ENCODE measurements at regions not wholly inside any gene's neighbourhood (a gene's known extent, or its start where the extent isn't known, plus 50 kb on each side); places are given as distances from the start of the nearest gene placed in this dataset.

- H3K36me3 ChIP-seq (replicated peaks in 1 of 2; ENCODE audit: control insufficient read depth in 1 of 2, insufficient read depth in 2 of 2, low read length in 1 of 2): no peaks in the 10 kb centered on the region
- no peaks in the 10 kb centered on the region for H3K79me2 ChIP-seq (ENCODE audit: insufficient read depth)
- POLR2A ChIA-PET: no interaction called here
- no peak overlapping the region for H3K9ac ChIP-seq
- 41% methylated on average over 2 of the region's 2 CpGs for WGBS (ENCODE audit: low lambda C conversion rate)
- CTCF ChIA-PET: no interaction called here
- H3K4me2 ChIP-seq: no peak overlapping the region
- H3K4me1 ChIP-seq (ENCODE audit: control insufficient read depth in 1 of 2, insufficient read depth in 2 of 2, low read depth in 1 of 2, low read length in 1 of 2): no peaks in the 10 kb centered on the region
- H4K20me1 ChIP-seq (ENCODE audit: insufficient read depth): no peaks in the 10 kb centered on the region
- 0 out of 2 replicates have a peak, but pooled peaks cover 2% of the 10 kb centered on the region for H3K9me2 ChIP-seq
- no peak for TF ChIP-seq CTCF (IDR thresholded peaks at IDR 0.05)
- no peak for TF ChIP-seq NFIC (IDR thresholded peaks at IDR 0.05; ENCODE audit: borderline replicate concordance)
- no peak for TF ChIP-seq TCF12 (IDR thresholded peaks at IDR 0.05)
- no peak for TF ChIP-seq ELF1 (IDR thresholded peaks at IDR 0.05)
- no peak for TF ChIP-seq TAF1 (IDR thresholded peaks at IDR 0.05; ENCODE audit: borderline replicate concordance, low read depth, low read length)
- TF ChIP-seq SMC3 (IDR thresholded peaks at IDR 0.05; ENCODE audit: low read depth, low read length): no peak
- TF ChIP-seq RFX5 (IDR thresholded peaks at IDR 0.05; ENCODE audit: low read length): no peak
- no peak for TF ChIP-seq EP300 (IDR thresholded peaks at IDR 0.05; ENCODE audit: borderline replicate concordance in 1 of 2, low read depth in 1 of 2, low read length in 1 of 2)
- TF ChIP-seq IRF3 (IDR thresholded peaks at IDR 0.05; ENCODE audit: low read depth, low read length): no peak
- TF ChIP-seq EZH2phosphoT487 (IDR thresholded peaks at IDR 0.05; ENCODE audit: borderline replicate concordance, low read depth): no peak
- DNase-seq: no peak
- no peaks in the 10 kb centered on the region for H3F3A ChIP-seq (replicated peaks; ENCODE audit: insufficient read depth)
- H3K4me3 ChIP-seq (ENCODE audit: low read depth in 2 of 2, low read length in 1 of 2): no peak overlapping the region
- no peak overlapping the region for H2AFZ ChIP-seq (ENCODE audit: low read depth)
- H3K27ac ChIP-seq (ENCODE audit: low read depth in 2 of 2, low read length in 1 of 2): no peak overlapping the region
- H3K27me3 ChIP-seq (ENCODE audit: insufficient read depth): no peaks in the 10 kb centered on the region; the same call in 1 of the 2 replicates
- H3K9me3 ChIP-seq: no peaks in the 10 kb centered on the region; the same call in 1 of the 2 replicates
Observed at GRCh38 chr5:25552871-25553481, 908.2 kb upstream of the CDH10 start.

- no peak overlapping the region for H3K27ac ChIP-seq (ENCODE audit: low read depth in 2 of 2, low read length in 1 of 2)
- 0 out of 2 replicates have a peak, but pooled peaks cover 2% of the 10 kb centered on the region for H3K9me2 ChIP-seq
- no peaks in the 10 kb centered on the region; the same call in 1 of the 2 replicates for H3K9me3 ChIP-seq
- DNase-seq: no peak
- H3K27me3 ChIP-seq (ENCODE audit: insufficient read depth): no peaks in the 10 kb centered on the region
- no peak overlapping the region for H3K4me2 ChIP-seq
- no peaks in the 10 kb centered on the region for H3K4me1 ChIP-seq (ENCODE audit: control insufficient read depth in 1 of 2, insufficient read depth in 2 of 2, low read depth in 1 of 2, low read length in 1 of 2)
- no peaks in the 10 kb centered on the region for H3F3A ChIP-seq (replicated peaks; ENCODE audit: insufficient read depth)
- H3K9ac ChIP-seq: no peak overlapping the region
- no peak overlapping the region for H3K4me3 ChIP-seq (ENCODE audit: low read depth in 2 of 2, low read length in 1 of 2)
- H4K20me1 ChIP-seq (ENCODE audit: insufficient read depth): no peaks in the 10 kb centered on the region
- ChIA-PET CTCF (no interaction called here), POLR2A (no interaction called here)
- H3K36me3 ChIP-seq (replicated peaks in 1 of 2; ENCODE audit: control insufficient read depth in 1 of 2, insufficient read depth in 2 of 2, low read length in 1 of 2): no peaks in the 10 kb centered on the region
- no peak overlapping the region for H2AFZ ChIP-seq (ENCODE audit: low read depth)
- no peaks in the 10 kb centered on the region for H3K79me2 ChIP-seq (ENCODE audit: insufficient read depth)
- TF ChIP-seq POLR2AphosphoS5 (IDR thresholded peaks at IDR 0.05; ENCODE audit: low read depth, low read length): no peak
- TF ChIP-seq FOSL2 (IDR thresholded peaks at IDR 0.05; ENCODE audit: borderline replicate concordance, low read depth): no peak
- TF ChIP-seq FOXJ3 (CRISPR knock-in tag; IDR thresholded peaks at IDR 0.05): no peak
- TF ChIP-seq TEAD4 (IDR thresholded peaks at IDR 0.05; ENCODE audit: borderline replicate concordance, insufficient read depth): no peak
- TF ChIP-seq USF2 (IDR thresholded peaks at IDR 0.05; ENCODE audit: borderline replicate concordance, low read depth, low read length): no peak
- no peak for TF ChIP-seq EZH2phosphoT487 (IDR thresholded peaks at IDR 0.05; ENCODE audit: borderline replicate concordance, low read depth)
- no peak for TF ChIP-seq TCF12 (IDR thresholded peaks at IDR 0.05)
- no peak for TF ChIP-seq FOXM1 (IDR thresholded peaks at IDR 0.05; ENCODE audit: low read depth)
- no peak for TF ChIP-seq PBX3 (IDR thresholded peaks at IDR 0.05)
- TF ChIP-seq REST (IDR thresholded peaks at IDR 0.05; ENCODE audit: low read depth, low read length): no peak
- no peak for TF ChIP-seq ELF1 (IDR thresholded peaks at IDR 0.05)
- no peak for TF ChIP-seq RAD21 (IDR thresholded peaks at IDR 0.05; ENCODE audit: low read length)
Observed at GRCh38 chr5:25550793-25551192, 906.0 kb upstream of the CDH10 start.

Measured in SK-N-SH (cell line).